Epidermal melanocyte (primary cell): ENCODE measurements at regions not wholly inside any gene's neighbourhood (a gene's known extent, or its start where the extent isn't known, plus 50 kb on each side); places are given as distances from the start of the nearest gene placed in this dataset.
"Not testable (repeated sequence)": the region's sequence is repeated elsewhere in the genome, so short reads cannot be mapped to it uniquely, and the experiment has no call there.

Source experiments
- DNase-seq: peaks from one replicate; pipeline ENCODE4 v3.0.0; 2011; ENCODE audit warnings: low spot score; ENCODE audit not compliant: insufficient read length

GRCh38 chr5:53268241-53268640 lies 158.7 kb upstream of the MOCS2 start:
- DNase-seq = not testable (repeated sequence)

GRCh38 chr5:53275666-53276065 lies 166.1 kb upstream of the MOCS2 start:
- no peak for DNase-seq

GRCh38 chr5:53276825-53277224 lies 167.3 kb upstream of the MOCS2 start:
- no peak for DNase-seq

GRCh38 chr5:53277491-53277890 lies 167.9 kb upstream of the MOCS2 start:
- no peak for DNase-seq

- DNase-seq = no peak
Measured at GRCh38 chr5:53287573-53287972, 178.0 kb upstream of the MOCS2 start.

GRCh38 chr5:53288511-53288910 lies 179.0 kb upstream of the MOCS2 start:
- no peak for DNase-seq

- DNase-seq = no peak
Measured at GRCh38 chr5:53291047-53291446, 181.5 kb upstream of the MOCS2 start.

- no peak for DNase-seq
Measured at GRCh38 chr5:53291528-53291927, 182.0 kb upstream of the MOCS2 start.

GRCh38 chr5:53298841-53299240 lies 181.6 kb upstream of the FST start:
- no peak for DNase-seq

- no peak for DNase-seq
Measured at GRCh38 chr5:53302529-53302928, 177.9 kb upstream of the FST start.

GRCh38 chr5:53303105-53303504 lies 177.3 kb upstream of the FST start:
- DNase-seq = no peak

GRCh38 chr5:53305316-53305715 lies 175.1 kb upstream of the FST start:
- DNase-seq = not testable (repeated sequence)

- no peak for DNase-seq
Measured at GRCh38 chr5:53309653-53310052, 170.8 kb upstream of the FST start.

- no peak for DNase-seq
Measured at GRCh38 chr5:53311681-53312080, 168.7 kb upstream of the FST start.

- no peak for DNase-seq
Measured at GRCh38 chr5:53313145-53313544, 167.3 kb upstream of the FST start.

GRCh38 chr5:53318303-53318702 lies 162.1 kb upstream of the FST start:
- no peak for DNase-seq

GRCh38 chr5:53319315-53319714 lies 161.1 kb upstream of the FST start:
- no peak for DNase-seq

- no peak for DNase-seq
Measured at GRCh38 chr5:53321073-53321472, 159.4 kb upstream of the FST start.

GRCh38 chr5:53321721-53322120 lies 158.7 kb upstream of the FST start:
- DNase-seq = no peak

- no peak for DNase-seq
Measured at GRCh38 chr5:53322257-53322656, 158.2 kb upstream of the FST start.

GRCh38 chr5:53323511-53323910 lies 156.9 kb upstream of the FST start:
- no peak for DNase-seq

- no peak for DNase-seq
Measured at GRCh38 chr5:53323943-53324642, 156.3 kb upstream of the FST start.

GRCh38 chr5:53326424-53327153 lies 153.8 kb upstream of the FST start:
- DNase-seq = no peak
